Keratinocyte (primary cell): ENCODE measurements at regions not wholly inside any gene's neighbourhood (a gene's known extent, or its start where the extent isn't known, plus 50 kb on each side); places are given as distances from the start of the nearest gene placed in this dataset.

Source experiments
- DNase-seq: peaks from one replicate; pipeline ENCODE4 v3.0.0-alpha.2; 2011; ENCODE audit warnings: low read depth, missing footprints, low spot score
- FAIRE-seq: peaks from 2 replicates; lab custom pipeline; 2011; peaks lifted over from hg19 to GRCh38; lab: Jason Lieb, UNC
- H2AFZ ChIP-seq: 2 replicates; pipeline ENCODE4 v1.6.0; 2012; ENCODE audit warnings: low read length, control low read depth, inconsistent platforms; ENCODE audit not compliant: control insufficient read depth
- H3K27ac ChIP-seq: 2 replicates; pipeline ENCODE4 v1.5.1; 2011; ENCODE audit warnings: low read length; ENCODE audit not compliant: control insufficient read depth, insufficient read depth
- H3K27me3 ChIP-seq: 3 replicates; pipeline ENCODE4 v1.6.0; 2011; ENCODE audit warnings: low read length; ENCODE audit not compliant: control insufficient read depth, insufficient read depth; ENCODE audit errors: extremely low read depth
- H3K36me3 ChIP-seq, 2 experiments: 2 replicates in 1 of 2; 3 replicates in 1 of 2; pipeline ENCODE4 v1.5.1; 2011; ENCODE audit warnings: low read length in 2 of 2, mild to moderate bottlenecking in 1 of 2; ENCODE audit not compliant: control insufficient read depth in 2 of 2, insufficient read depth in 2 of 2; ENCODE audit errors: extremely low read depth in 1 of 2
- H3K4me1 ChIP-seq: 3 replicates; pipeline ENCODE4 v1.5.1; 2011; ENCODE audit warnings: low read length; ENCODE audit not compliant: control insufficient read depth, insufficient read depth; ENCODE audit errors: extremely low read depth
- H3K4me2 ChIP-seq: 3 replicates; pipeline ENCODE4 v1.6.0; 2011; ENCODE audit warnings: low read depth, low read length; ENCODE audit not compliant: control insufficient read depth, insufficient read depth; ENCODE audit errors: extremely low read depth
- H3K4me3 ChIP-seq, 3 experiments: fragments of 200-600 bp in 1 of 3; sonication (generic) in 1 of 3; 2 replicates in 2 of 3; 3 replicates in 1 of 3; pipeline ENCODE4 v1.5.1; 2011 to 2016; ENCODE audit warnings: low read length in 3 of 3, mild to moderate bottlenecking in 3 of 3, control low read depth in 2 of 3, inconsistent platforms in 1 of 3, low read depth in 1 of 3, mixed read lengths in 1 of 3, mixed run types in 1 of 3, moderate library complexity in 1 of 3; ENCODE audit not compliant: control insufficient read depth in 2 of 3, insufficient read depth in 2 of 3; ENCODE audit errors: extremely low read depth in 1 of 3
- H3K79me2 ChIP-seq: 2 replicates; pipeline ENCODE4 v1.6.0; 2012; ENCODE audit warnings: low read length; ENCODE audit not compliant: control insufficient read depth, insufficient read depth
- H3K9ac ChIP-seq: 3 replicates; pipeline ENCODE4 v1.6.0; 2011; ENCODE audit warnings: low read length; ENCODE audit not compliant: control insufficient read depth, insufficient read depth; ENCODE audit errors: extremely low read depth
- H3K9me1 ChIP-seq: 3 replicates; pipeline ENCODE4 v1.6.0; 2011; ENCODE audit warnings: low read length; ENCODE audit not compliant: control insufficient read depth, insufficient read depth; ENCODE audit errors: extremely low read depth
- H3K9me3 ChIP-seq: 2 replicates; pipeline ENCODE4 v1.5.1; 2012; ENCODE audit warnings: low read depth, low read length; ENCODE audit not compliant: control insufficient read depth
- H4K20me1 ChIP-seq: 3 replicates; pipeline ENCODE4 v1.6.0; 2011; ENCODE audit warnings: low read length; ENCODE audit not compliant: control insufficient read depth, insufficient read depth; ENCODE audit errors: extremely low read depth
- CTCF ChIP-seq, 3 experiments: IDR thresholded peaks in 1 of 3; conservative IDR thresholded peaks in 1 of 3; optimal IDR thresholded peaks in 1 of 3; 2 replicates in 2 of 3; 3 replicates in 1 of 3; pipeline versions ENCODE3 to v1.5.1; 2011; ENCODE audit warnings: low read length in 3 of 3, mild to moderate bottlenecking in 3 of 3, moderate library complexity in 2 of 3, control low read depth in 1 of 3, inconsistent platforms in 1 of 3; ENCODE audit not compliant: insufficient read depth in 2 of 3; ENCODE audit errors: extremely low read depth in 1 of 3
- EZH2 ChIP-seq: IDR thresholded peaks from one replicate; pipeline ENCODE4 v1.6.1; 2012; ENCODE audit warnings: inconsistent platforms, mild to moderate bottlenecking, low read length, moderate library complexity
- dilution Hi-C: fragments of 300-500 bp; cut with MboI; formaldehyde crosslinking; loops from one replicate; pipeline ENCODE4 v1.7.0; 2020; ENCODE audit warnings: low sequenced_read_pairs; ENCODE audit not compliant: extremely low pct_ligation_motif_present

GRCh38 chr13:52945348-52945747 is 83.3 kb upstream of the OLFM4 start:
- no peaks in the 10 kb centered on the region for H4K20me1 ChIP-seq
- no peaks in the 10 kb centered on the region for H3K36me3 ChIP-seq
- dilution Hi-C loops = no loop called here
- no peak overlapping the region for H3K4me2 ChIP-seq
- no peaks in the 10 kb centered on the region for H3K4me1 ChIP-seq
- no peak overlapping the region for H3K4me3 ChIP-seq
- FAIRE-seq (no peak), DNase-seq (no peak)
- no peaks in the 10 kb centered on the region for H3K79me2 ChIP-seq
- H3K9ac ChIP-seq = no peak overlapping the region
- no peaks in the 10 kb centered on the region for H3K9me1 ChIP-seq
- no peaks in the 10 kb centered on the region for H3K9me3 ChIP-seq
- H3K27me3 ChIP-seq = no peaks in the 10 kb centered on the region
- TF ChIP-seq CTCF (optimal IDR thresholded peaks at IDR 0.05 in 1 of 3, IDR thresholded peaks at IDR 0.05 in 1 of 3, conservative IDR thresholded peaks at IDR 0.05 in 1 of 3; ENCODE audit: extremely low read depth in 1 of 3, insufficient read depth in 2 of 3, low read length in 3 of 3) (no peak), EZH2 (no peak)
- H3K27ac ChIP-seq = no peak overlapping the region
- no peak overlapping the region for H2AFZ ChIP-seq

- FAIRE-seq = no peak
- TF ChIP-seq EZH2 (no peak), CTCF (optimal IDR thresholded peaks at IDR 0.05 in 1 of 3, IDR thresholded peaks at IDR 0.05 in 1 of 3, conservative IDR thresholded peaks at IDR 0.05 in 1 of 3; ENCODE audit: extremely low read depth in 1 of 3, insufficient read depth in 2 of 3, low read length in 3 of 3) (no peak)
- dilution Hi-C loops = no loop called here
Measured at GRCh38 chr13:52944697-52945096, 83.9 kb upstream of the OLFM4 start.

More at GRCh38 chr13:52944697-52945096, 83.9 kb upstream of the OLFM4 start:
- Histone ChIP-seq H3K27ac (no peak overlapping the region), H3K27me3 (no peaks in the 10 kb centered on the region), H3K4me1 (no peaks in the 10 kb centered on the region), H2AFZ (no peak overlapping the region), H3K4me2 (no peak overlapping the region), H3K9ac (no peak overlapping the region), H4K20me1 (no peaks in the 10 kb centered on the region), H3K9me1 (no peaks in the 10 kb centered on the region), H3K79me2 (no peaks in the 10 kb centered on the region), H3K9me3 (no peaks in the 10 kb centered on the region), H3K4me3 (no peak overlapping the region), H3K36me3 (no peaks in the 10 kb centered on the region)
- DNase-seq = no peak
